ENCODE measurements at regions not wholly inside any gene's neighbourhood (a gene's known extent, or its start where the extent isn't known, plus 50 kb on each side); places are given as distances from the start of the nearest gene placed in this dataset.

DNA sequence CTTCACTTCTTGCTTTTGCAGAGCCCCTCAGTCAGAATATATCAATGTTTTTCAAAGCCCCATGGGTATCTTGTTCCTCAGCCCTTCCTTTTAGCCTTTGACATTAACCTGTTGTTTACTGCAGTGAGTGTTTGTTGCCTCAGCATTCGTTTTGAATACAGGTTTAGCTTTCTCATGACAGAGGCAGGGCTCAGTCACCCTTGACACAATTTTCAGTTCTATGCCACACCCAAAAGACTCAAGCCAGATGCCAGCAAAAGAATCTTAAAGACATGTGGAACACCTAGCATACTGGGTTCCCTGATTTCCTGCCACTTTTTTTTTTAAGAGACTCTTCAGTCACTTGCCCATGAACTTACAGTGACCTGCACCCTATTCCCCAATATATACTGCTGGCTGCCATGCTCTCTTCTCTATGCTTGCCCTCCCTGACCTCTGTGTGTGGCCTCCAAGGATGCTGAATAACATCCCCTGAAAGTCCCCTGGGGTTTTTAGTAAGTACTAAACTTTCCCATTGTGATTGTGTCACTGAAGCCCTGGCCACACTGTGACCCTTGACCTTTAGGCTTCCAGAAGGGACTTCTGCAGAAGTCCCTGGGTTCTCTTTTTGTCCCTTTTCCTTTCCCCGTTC, 1225.5 kb downstream of the TBC1D22A start:
- TF ChIP-seq EZH2 (IDR thresholded peaks at IDR 0.05; ENCODE audit: low read length, unreplicated experiment) (no peak), EZH2phosphoT487 (IDR thresholded peaks at IDR 0.05; ENCODE audit: borderline replicate concordance, low read length) (no peak)
- TF ChIP-seq, protein P1, sequence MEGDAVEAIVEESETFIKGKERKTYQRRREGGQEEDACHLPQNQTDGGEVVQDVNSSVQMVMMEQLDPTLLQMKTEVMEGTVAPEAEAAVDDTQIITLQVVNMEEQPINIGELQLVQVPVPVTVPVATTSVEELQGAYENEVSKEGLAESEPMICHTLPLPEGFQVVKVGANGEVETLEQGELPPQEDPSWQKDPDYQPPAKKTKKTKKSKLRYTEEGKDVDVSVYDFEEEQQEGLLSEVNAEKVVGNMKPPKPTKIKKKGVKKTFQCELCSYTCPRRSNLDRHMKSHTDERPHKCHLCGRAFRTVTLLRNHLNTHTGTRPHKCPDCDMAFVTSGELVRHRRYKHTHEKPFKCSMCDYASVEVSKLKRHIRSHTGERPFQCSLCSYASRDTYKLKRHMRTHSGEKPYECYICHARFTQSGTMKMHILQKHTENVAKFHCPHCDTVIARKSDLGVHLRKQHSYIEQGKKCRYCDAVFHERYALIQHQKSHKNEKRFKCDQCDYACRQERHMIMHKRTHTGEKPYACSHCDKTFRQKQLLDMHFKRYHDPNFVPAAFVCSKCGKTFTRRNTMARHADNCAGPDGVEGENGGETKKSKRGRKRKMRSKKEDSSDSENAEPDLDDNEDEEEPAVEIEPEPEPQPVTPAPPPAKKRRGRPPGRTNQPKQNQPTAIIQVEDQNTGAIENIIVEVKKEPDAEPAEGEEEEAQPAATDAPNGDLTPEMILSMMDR (conservative IDR thresholded peaks at IDR 0.05; ENCODE audit: low read depth, low read length), result no peak

Measured in PC-3 (cell line).